H1 (cell line): ENCODE measurements at regions not wholly inside any gene's neighbourhood (a gene's known extent, or its start where the extent isn't known, plus 50 kb on each side); places are given as distances from the start of the nearest gene placed in this dataset.

Source experiments
- EZH2 ChIP-seq: fragments of 200-600 bp; sonication (generic); IDR thresholded peaks from 2 replicates; pipeline ENCODE4 v1.7.1; 2012; ENCODE audit warnings: low read depth, mild to moderate bottlenecking, moderate library complexity, low read length, inconsistent platforms; ENCODE audit not compliant: severe bottlenecking
- HDAC2 ChIP-seq, 2 experiments: fragments of 300-600 bp in 1 of 2; sonication (generic) in 1 of 2; IDR thresholded peaks; 2 replicates each; pipeline ENCODE4 v1.6.1; 2011 to 2012; ENCODE audit warnings: low read depth in 2 of 2, low read length in 2 of 2, mild to moderate bottlenecking in 2 of 2, moderate library complexity in 2 of 2, borderline replicate concordance in 1 of 2, inconsistent platforms in 1 of 2
- NANOG ChIP-seq: IDR thresholded peaks from 2 replicates; pipeline ENCODE4 v1.6.1; 2011; ENCODE audit warnings: low read length, low read depth, mild to moderate bottlenecking, inconsistent platforms; ENCODE audit not compliant: insufficient read depth, poor library complexity, severe bottlenecking
- POLR2A ChIP-seq, 2 experiments: IDR thresholded peaks; 1 replicate in 1 of 2; 2 replicates in 1 of 2; pipeline ENCODE4 v1.6.1; 2011; ENCODE audit warnings: low read depth in 2 of 2, low read length in 2 of 2, mild to moderate bottlenecking in 2 of 2; ENCODE audit errors: control extremely low read depth in 1 of 2
- TF ChIP-seq, protein P1 (sequence below), 3 experiments: IDR thresholded peaks; 1 replicate in 2 of 3; 2 replicates in 1 of 3; pipeline versions ENCODE4 v1.5.1 to v1.6.1; 2011; ENCODE audit warnings: low read length in 3 of 3, mild to moderate bottlenecking in 3 of 3, inconsistent platforms in 2 of 3, low read depth in 1 of 3, moderate library complexity in 1 of 3; ENCODE audit not compliant: insufficient read depth in 1 of 3; ENCODE audit errors: control extremely low read depth in 1 of 3
- TF ChIP-seq, protein P2 (sequence below): IDR thresholded peaks from 2 replicates; pipeline ENCODE4 v1.6.1; 2012; ENCODE audit warnings: inconsistent platforms

DNA sequence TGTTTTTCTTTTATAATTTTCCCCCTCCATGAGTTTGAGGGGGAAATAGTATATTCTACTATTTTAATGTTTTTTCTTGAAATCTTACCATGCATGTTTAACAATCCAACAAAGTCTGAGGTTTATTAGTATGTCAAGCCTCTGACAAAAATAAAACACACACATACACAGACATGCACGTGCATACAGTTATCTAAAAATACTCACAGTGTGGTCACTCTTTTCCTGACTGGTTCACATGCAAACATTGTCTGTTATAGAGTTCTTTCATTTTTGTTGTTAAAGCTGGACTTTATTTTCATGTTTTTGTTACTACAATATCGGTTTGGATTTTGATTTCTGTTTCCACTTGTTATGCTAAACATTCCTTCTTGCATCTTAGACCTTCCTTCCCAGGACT is 236.6 kb downstream of the MFSD1 start:
- TF ChIP-seq POLR2A (IDR thresholded peaks at IDR 0.05; ENCODE audit: control extremely low read depth in 1 of 2, low read depth in 2 of 2, low read length in 2 of 2) (no peak), HDAC2 (IDR thresholded peaks at IDR 0.05; ENCODE audit: borderline replicate concordance in 1 of 2, low read depth in 2 of 2, low read length in 2 of 2) (no peak), NANOG (no peak), EZH2 (no peak)
- TF ChIP-seq, protein P1, sequence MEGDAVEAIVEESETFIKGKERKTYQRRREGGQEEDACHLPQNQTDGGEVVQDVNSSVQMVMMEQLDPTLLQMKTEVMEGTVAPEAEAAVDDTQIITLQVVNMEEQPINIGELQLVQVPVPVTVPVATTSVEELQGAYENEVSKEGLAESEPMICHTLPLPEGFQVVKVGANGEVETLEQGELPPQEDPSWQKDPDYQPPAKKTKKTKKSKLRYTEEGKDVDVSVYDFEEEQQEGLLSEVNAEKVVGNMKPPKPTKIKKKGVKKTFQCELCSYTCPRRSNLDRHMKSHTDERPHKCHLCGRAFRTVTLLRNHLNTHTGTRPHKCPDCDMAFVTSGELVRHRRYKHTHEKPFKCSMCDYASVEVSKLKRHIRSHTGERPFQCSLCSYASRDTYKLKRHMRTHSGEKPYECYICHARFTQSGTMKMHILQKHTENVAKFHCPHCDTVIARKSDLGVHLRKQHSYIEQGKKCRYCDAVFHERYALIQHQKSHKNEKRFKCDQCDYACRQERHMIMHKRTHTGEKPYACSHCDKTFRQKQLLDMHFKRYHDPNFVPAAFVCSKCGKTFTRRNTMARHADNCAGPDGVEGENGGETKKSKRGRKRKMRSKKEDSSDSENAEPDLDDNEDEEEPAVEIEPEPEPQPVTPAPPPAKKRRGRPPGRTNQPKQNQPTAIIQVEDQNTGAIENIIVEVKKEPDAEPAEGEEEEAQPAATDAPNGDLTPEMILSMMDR (IDR thresholded peaks at IDR 0.05; ENCODE audit: control extremely low read depth in 1 of 3, insufficient read depth in 1 of 3, low read depth in 1 of 3, low read length in 3 of 3), result no peak
- TF ChIP-seq, protein P2, sequence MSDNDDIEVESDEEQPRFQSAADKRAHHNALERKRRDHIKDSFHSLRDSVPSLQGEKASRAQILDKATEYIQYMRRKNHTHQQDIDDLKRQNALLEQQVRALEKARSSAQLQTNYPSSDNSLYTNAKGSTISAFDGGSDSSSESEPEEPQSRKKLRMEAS, result no peak
